ENCODE measurements at regions not wholly inside any gene's neighbourhood (a gene's known extent, or its start where the extent isn't known, plus 50 kb on each side); places are given as distances from the start of the nearest gene placed in this dataset.

- H3K79me1 ChIP-seq (ENCODE audit: low read length) = no peaks in the 10 kb centered on the region
- H3K27me3 ChIP-seq (ENCODE audit: insufficient read depth, low read length) = no peaks in the 10 kb centered on the region
- no peak overlapping the region for H4K91ac ChIP-seq (ENCODE audit: low read depth, low read length)
- H3K9me3 ChIP-seq (ENCODE audit: insufficient read depth, low read depth, low read length) = no peaks in the 10 kb centered on the region
- H4K8ac ChIP-seq (ENCODE audit: low read depth, low read length) = no peak overlapping the region
- H2AK5ac ChIP-seq (ENCODE audit: low read length) = no peak overlapping the region
- no peak for DNase-seq
- H3K27ac ChIP-seq (ENCODE audit: low read depth, low read length) = no peak overlapping the region
- no peak overlapping the region for H3K18ac ChIP-seq (ENCODE audit: low read length)
- no peak overlapping the region for H2BK12ac ChIP-seq (ENCODE audit: low read length)
- no peaks in the 10 kb centered on the region for H3K4me1 ChIP-seq (ENCODE audit: control insufficient read depth in 1 of 2, insufficient read depth in 2 of 2, low read length in 2 of 2)
- no peak overlapping the region for H3K4me3 ChIP-seq (ENCODE audit: low read depth, low read length)
- H3K14ac ChIP-seq (ENCODE audit: low read length) = no peak overlapping the region
- no peak overlapping the region for H2BK5ac ChIP-seq (ENCODE audit: low read depth, low read length, poor library complexity)
- no peak overlapping the region for H4K12ac ChIP-seq (ENCODE audit: low read depth, low read length)
- no peak overlapping the region for H2AFZ ChIP-seq (ENCODE audit: insufficient read depth, low read length, poor library complexity)
- H3K4me2 ChIP-seq (ENCODE audit: low read length) = no peak overlapping the region
- H3K36me3 ChIP-seq (ENCODE audit: control insufficient read depth in 1 of 2, insufficient read depth in 2 of 2, low read length in 2 of 2) = no peaks in the 10 kb centered on the region
- H3K79me2 ChIP-seq (ENCODE audit: control insufficient read depth, insufficient read depth, low read length, poor library complexity) = no peaks in the 10 kb centered on the region
- H3K23ac ChIP-seq (ENCODE audit: low read length) = no peak overlapping the region
- H3K9ac ChIP-seq (ENCODE audit: low read length) = no peak overlapping the region
- no CpG with 5 or more reads among the region's 4 CpGs for whole genome bisulfite sequencing (ENCODE audit: extremely low coverage, insufficient coverage, insufficient read length)
- H3K4ac ChIP-seq (ENCODE audit: low read depth, low read length) = no peak overlapping the region
- H2BK120ac ChIP-seq (ENCODE audit: insufficient read depth, low read length, poor library complexity) = no peak overlapping the region
These were observed 502.0 kb upstream of the KLF4 start for GRCh38 chr9:107991581-107991980.

GRCh38 chr9:107989544-107989943 is 500.0 kb upstream of the KLF4 start:
- no CpG with 5 or more reads among the region's 2 CpGs for WGBS (ENCODE audit: extremely low coverage, insufficient coverage, insufficient read length)
- H4K8ac ChIP-seq (ENCODE audit: low read depth, low read length) = no peak overlapping the region

DNA sequence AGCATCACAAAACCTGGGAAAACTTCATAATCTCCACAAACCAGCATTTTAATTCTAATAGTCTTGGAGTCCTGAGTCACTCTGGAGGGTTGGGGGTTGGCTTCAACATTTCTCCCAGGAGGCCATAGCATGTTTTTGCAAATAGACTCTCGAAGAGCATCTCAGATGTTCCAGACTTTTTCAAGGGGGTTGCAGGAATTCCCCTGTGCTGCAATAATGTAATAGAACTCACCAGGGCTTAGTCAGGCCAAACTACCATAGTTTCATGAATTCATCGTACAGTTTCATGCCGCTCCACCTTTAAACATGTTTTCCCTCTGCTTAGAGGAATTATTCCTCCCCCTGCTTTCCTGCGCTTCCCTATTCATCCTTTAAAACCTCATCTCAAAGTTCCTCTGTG is 499.5 kb upstream of the KLF4 start:
- Histone ChIP-seq H3K79me1 (ENCODE audit: low read length) (no peaks in the 10 kb centered on the region), H3K4me1 (ENCODE audit: control insufficient read depth in 1 of 2, insufficient read depth in 2 of 2, low read length in 2 of 2) (no peaks in the 10 kb centered on the region), H3K18ac (ENCODE audit: low read length) (no peak overlapping the region), H3K36me3 (ENCODE audit: control insufficient read depth in 1 of 2, insufficient read depth in 2 of 2, low read length in 2 of 2) (no peaks in the 10 kb centered on the region), H3K4me3 (ENCODE audit: low read depth, low read length) (no peak overlapping the region), H2AK5ac (ENCODE audit: low read length) (no peak overlapping the region), H2BK12ac (ENCODE audit: low read length) (no peak overlapping the region), H3K27ac (ENCODE audit: low read depth, low read length) (no peak overlapping the region), H4K8ac (ENCODE audit: low read depth, low read length) (no peak overlapping the region), H3K79me2 (ENCODE audit: control insufficient read depth, insufficient read depth, low read length, poor library complexity) (no peaks in the 10 kb centered on the region), H3K9me3 (ENCODE audit: insufficient read depth, low read depth, low read length) (no peaks in the 10 kb centered on the region), H4K91ac (ENCODE audit: low read depth, low read length) (no peak overlapping the region), H3K9ac (ENCODE audit: low read length) (no peak overlapping the region), H3K14ac (ENCODE audit: low read length) (no peak overlapping the region), H3K27me3 (ENCODE audit: insufficient read depth, low read length) (no peaks in the 10 kb centered on the region), H3K23ac (ENCODE audit: low read length) (no peak overlapping the region), H2BK120ac (ENCODE audit: insufficient read depth, low read length, poor library complexity) (no peak overlapping the region), H2AFZ (ENCODE audit: insufficient read depth, low read length, poor library complexity) (no peak overlapping the region), H3K4me2 (ENCODE audit: low read length) (no peak overlapping the region), H4K12ac (ENCODE audit: low read depth, low read length) (no peak overlapping the region), H3K4ac (ENCODE audit: low read depth, low read length) (no peak overlapping the region), H2BK5ac (ENCODE audit: low read depth, low read length, poor library complexity) (no peak overlapping the region)
- WGBS (ENCODE audit: extremely low coverage, insufficient coverage, insufficient read length) = no CpG with 5 or more reads among the region's 4 CpGs
- no peak for DNase-seq

More at GRCh38 chr9:107989544-107989943, 500.0 kb upstream of the KLF4 start:
- no peaks in the 10 kb centered on the region for H3K27me3 ChIP-seq (ENCODE audit: insufficient read depth, low read length)
- no peak overlapping the region for H3K14ac ChIP-seq (ENCODE audit: low read length)
- no peak overlapping the region for H4K12ac ChIP-seq (ENCODE audit: low read depth, low read length)
- H3K9me3 ChIP-seq (ENCODE audit: insufficient read depth, low read depth, low read length) = no peaks in the 10 kb centered on the region
- no peaks in the 10 kb centered on the region for H3K36me3 ChIP-seq (ENCODE audit: control insufficient read depth in 1 of 2, insufficient read depth in 2 of 2, low read length in 2 of 2)
- H3K4me1 ChIP-seq (ENCODE audit: control insufficient read depth in 1 of 2, insufficient read depth in 2 of 2, low read length in 2 of 2) = no peaks in the 10 kb centered on the region
- H3K4me3 ChIP-seq (ENCODE audit: low read depth, low read length) = no peak overlapping the region
- H3K4ac ChIP-seq (ENCODE audit: low read depth, low read length) = no peak overlapping the region
- H3K23ac ChIP-seq (ENCODE audit: low read length) = no peak overlapping the region
- no peak overlapping the region for H2BK12ac ChIP-seq (ENCODE audit: low read length)
- no peak overlapping the region for H3K9ac ChIP-seq (ENCODE audit: low read length)
- no peak overlapping the region for H4K91ac ChIP-seq (ENCODE audit: low read depth, low read length)
- no peak overlapping the region for H3K4me2 ChIP-seq (ENCODE audit: low read length)
- peak; percentile 34 to 88 for DNase-seq
- no peak overlapping the region for H3K18ac ChIP-seq (ENCODE audit: low read length)
- no peaks in the 10 kb centered on the region for H3K79me2 ChIP-seq (ENCODE audit: control insufficient read depth, insufficient read depth, low read length, poor library complexity)
- H2BK120ac ChIP-seq (ENCODE audit: insufficient read depth, low read length, poor library complexity) = no peak overlapping the region
- H3K79me1 ChIP-seq (ENCODE audit: low read length) = no peaks in the 10 kb centered on the region
- H2BK5ac ChIP-seq (ENCODE audit: low read depth, low read length, poor library complexity) = no peak overlapping the region
- no peak overlapping the region for H3K27ac ChIP-seq (ENCODE audit: low read depth, low read length)
- no peak overlapping the region for H2AFZ ChIP-seq (ENCODE audit: insufficient read depth, low read length, poor library complexity)
- H2AK5ac ChIP-seq (ENCODE audit: low read length) = no peak overlapping the region

DNA sequence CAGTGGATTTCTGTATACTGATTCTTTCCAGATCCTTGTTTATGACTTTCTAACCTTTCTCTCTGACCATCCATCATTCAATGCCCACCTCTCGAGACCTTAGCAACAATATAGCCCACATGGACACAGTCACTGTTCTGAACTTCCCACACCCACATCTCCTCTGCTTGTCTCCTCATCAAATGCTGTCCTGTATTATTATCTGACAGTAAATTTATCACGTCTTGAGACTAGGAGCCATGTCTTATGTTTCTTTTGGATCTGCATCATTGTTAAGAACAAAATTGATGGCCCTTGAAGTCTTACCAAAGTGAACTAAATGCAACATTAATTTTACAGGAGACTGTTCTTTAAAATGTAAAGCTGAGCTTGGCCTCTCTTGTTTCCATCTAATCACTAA is 495.4 kb upstream of the KLF4 start:
- Histone ChIP-seq H3K79me1 (ENCODE audit: low read length) (no peaks in the 10 kb centered on the region), H2BK5ac (ENCODE audit: low read depth, low read length, poor library complexity) (no peak overlapping the region), H2BK12ac (ENCODE audit: low read length) (no peak overlapping the region), H3K27ac (ENCODE audit: low read depth, low read length) (no peak overlapping the region), H4K91ac (ENCODE audit: low read depth, low read length) (no peak overlapping the region), H3K4ac (ENCODE audit: low read depth, low read length) (no peak overlapping the region), H3K9me3 (ENCODE audit: insufficient read depth, low read depth, low read length) (no peaks in the 10 kb centered on the region), H4K12ac (ENCODE audit: low read depth, low read length) (no peak overlapping the region), H3K4me3 (ENCODE audit: low read depth, low read length) (no peak overlapping the region), H3K4me1 (ENCODE audit: control insufficient read depth in 1 of 2, insufficient read depth in 2 of 2, low read length in 2 of 2) (no peaks in the 10 kb centered on the region), H3K27me3 (ENCODE audit: insufficient read depth, low read length) (no peaks in the 10 kb centered on the region), H3K18ac (ENCODE audit: low read length) (no peak overlapping the region), H3K9ac (ENCODE audit: low read length) (no peak overlapping the region), H2AFZ (ENCODE audit: insufficient read depth, low read length, poor library complexity) (no peak overlapping the region), H3K23ac (ENCODE audit: low read length) (no peak overlapping the region), H3K14ac (ENCODE audit: low read length) (no peak overlapping the region), H3K36me3 (ENCODE audit: control insufficient read depth in 1 of 2, insufficient read depth in 2 of 2, low read length in 2 of 2) (no peaks in the 10 kb centered on the region), H4K8ac (ENCODE audit: low read depth, low read length) (no peak overlapping the region), H3K4me2 (ENCODE audit: low read length) (no peak overlapping the region), H2BK120ac (ENCODE audit: insufficient read depth, low read length, poor library complexity) (no peak overlapping the region), H3K79me2 (ENCODE audit: control insufficient read depth, insufficient read depth, low read length, poor library complexity) (no peaks in the 10 kb centered on the region), H2AK5ac (ENCODE audit: low read length) (no peak overlapping the region)
- WGBS (ENCODE audit: extremely low coverage, insufficient coverage, insufficient read length) = no CpG with 5 or more reads among the region's 2 CpGs
- DNase-seq = no peak
